ENCODE measurements at regions not wholly inside any gene's neighbourhood (a gene's known extent, or its start where the extent isn't known, plus 50 kb on each side); places are given as distances from the start of the nearest gene placed in this dataset.

GRCh38 chr21:27145134-27145798 is 178.4 kb upstream of the ADAMTS5 start:
- TF ChIP-seq EZH2 (IDR thresholded peaks at IDR 0.05; ENCODE audit: insufficient read depth, poor library complexity, severe bottlenecking) (no peak), EZH2phosphoT487 (IDR thresholded peaks at IDR 0.05; ENCODE audit: insufficient read depth, low read depth) (no peak)

All from GM23248 (cell line).